COR-L47 (cell line): ENCODE measurements at regions not wholly inside any gene's neighbourhood (a gene's known extent, or its start where the extent isn't known, plus 50 kb on each side); places are given as distances from the start of the nearest gene placed in this dataset.

ENCODE experiments used
- DNase-seq: peaks from one replicate; lab custom pipeline; 2025; lab: John Stamatoyannopoulos, UW

DNA sequence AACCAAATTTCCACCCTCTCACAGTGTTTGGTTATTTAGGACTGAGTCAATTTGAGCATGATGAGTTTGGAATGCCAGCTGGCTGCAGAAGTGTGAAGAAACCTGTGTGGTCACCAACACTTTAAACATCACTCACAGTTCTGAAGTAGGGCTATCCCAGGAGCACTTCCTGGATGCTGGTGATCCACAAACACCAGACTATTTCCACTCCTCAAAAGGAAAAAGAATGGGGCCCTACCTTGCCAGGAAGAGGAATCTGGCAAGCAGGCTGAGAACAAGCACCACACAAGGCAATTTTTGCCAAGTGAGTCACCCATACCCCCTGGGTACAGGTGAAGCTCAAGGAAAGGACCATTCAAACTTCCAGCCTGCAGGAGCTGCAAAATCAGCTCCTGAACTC is 294.2 kb upstream of the PTGER4 start:
- DNase-seq: no peak

DNA sequence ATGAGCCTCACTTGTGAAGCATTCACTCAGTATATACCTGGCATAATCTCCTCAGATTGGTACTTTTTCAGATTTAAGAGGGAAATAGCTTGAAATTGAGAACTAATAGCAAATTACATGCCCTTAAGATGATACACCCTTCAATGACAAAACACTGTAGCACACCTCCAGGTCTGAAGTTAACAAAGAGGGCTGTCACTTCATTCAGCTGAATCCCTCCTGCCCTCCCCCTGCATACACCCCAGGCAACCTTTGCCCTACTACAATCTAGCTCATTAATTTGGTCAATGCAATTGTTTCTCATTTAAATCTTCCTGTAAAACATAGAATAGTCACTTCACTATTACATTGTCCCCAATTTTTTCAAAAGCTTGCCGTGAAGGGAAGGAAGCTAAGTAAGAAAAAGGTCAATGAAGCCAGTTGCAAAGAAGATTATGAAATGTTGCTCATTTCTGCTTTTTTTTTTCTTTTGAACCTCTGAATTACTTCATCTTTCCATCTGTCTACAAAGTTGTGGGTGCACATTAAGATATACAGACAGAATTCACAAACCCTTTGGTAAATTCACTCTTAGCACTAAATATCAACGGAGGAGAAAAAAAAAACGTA is 294.8 kb upstream of the PTGER4 start:
- no peak for DNase-seq

DNA sequence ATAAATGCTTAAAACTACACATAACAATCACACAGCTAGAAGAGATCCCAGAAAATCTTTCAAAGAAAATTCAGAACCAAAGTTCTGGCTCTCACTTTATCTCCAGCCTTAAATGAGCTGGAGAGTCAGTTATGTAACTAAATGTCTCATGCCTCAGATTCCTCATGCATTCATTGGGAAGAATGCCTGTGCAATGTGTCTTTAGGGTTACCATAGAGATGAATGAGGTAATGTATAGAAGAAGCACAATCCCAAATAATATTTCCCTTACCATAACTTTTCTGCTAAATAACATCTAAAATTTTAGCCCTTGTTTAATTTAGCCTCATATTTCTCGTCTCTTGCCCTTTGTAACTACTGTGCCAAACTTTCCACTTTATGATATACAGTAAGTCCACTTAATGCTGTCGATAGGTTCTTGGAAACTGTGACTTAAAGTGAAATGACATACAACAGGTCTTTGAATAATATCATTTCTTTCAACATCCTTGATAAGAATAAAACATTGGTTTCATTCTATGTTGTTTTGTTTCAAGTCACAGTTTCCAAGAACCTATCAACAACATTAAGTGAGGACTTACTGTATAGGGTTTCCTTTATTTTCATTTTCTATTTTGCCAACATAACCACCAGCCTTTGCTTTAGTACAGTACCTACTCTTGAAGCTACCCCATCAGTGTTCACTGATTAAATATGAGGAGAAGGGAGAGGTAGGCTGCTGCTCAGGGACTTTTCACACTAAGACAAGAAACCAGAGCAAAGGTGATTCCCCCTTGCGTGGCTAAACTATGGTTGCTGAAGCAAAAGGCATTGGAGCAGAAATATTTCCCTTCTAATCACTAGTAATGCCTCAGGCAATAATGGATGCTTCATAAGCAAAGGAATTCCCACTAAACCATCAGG is 295.7 kb upstream of the PTGER4 start:
- DNase-seq: no peak

DNA sequence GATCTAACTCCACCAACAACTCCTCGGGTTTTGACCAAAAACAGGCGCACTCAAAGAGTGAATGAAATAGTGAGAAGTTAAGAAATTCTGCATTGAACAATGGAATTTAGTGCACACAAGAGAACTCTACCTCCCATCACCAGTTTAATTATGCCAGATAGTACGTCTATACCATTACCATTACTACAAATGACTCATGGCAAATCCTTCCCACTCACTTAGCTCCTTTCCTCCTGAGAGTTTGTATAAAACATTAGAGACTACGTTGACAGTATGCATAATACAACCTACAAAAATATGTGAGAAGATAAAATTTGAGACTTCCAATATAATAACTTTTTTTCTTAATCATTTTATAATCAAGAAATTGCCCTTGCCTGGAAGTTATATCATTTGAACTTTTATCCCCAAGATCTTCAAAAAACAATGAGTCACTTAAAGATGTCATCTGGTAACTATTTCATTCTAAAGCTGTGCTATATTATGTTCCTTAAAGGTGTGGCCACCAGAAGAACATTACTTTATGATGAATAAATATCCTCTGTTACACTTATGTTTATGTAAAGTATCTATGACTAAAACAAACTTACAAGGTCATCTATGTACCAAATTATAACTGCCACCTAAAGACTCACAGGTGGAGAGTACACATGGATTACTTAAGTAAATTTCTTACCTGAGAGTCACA is 297.9 kb upstream of the PTGER4 start:
- DNase-seq: no peak

DNA sequence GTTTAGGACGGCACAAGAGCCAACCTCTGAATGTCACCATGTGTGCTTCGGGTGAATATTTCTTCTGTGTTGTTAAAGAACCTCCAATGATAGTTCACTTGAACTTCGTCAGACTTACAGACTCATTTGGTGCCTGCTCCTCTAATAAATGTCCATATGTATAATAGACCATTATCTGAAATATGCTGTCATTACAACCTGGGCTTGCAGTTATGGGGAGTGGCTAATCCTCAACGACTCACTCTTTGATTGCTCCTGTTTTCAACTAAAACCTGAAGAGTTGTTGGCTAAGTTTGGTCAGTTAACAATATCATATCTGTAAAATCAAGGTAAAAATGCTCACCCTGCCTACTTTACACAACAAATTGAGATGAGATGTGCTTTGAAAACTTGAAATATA is 298.7 kb upstream of the PTGER4 start:
- DNase-seq: no peak

DNA sequence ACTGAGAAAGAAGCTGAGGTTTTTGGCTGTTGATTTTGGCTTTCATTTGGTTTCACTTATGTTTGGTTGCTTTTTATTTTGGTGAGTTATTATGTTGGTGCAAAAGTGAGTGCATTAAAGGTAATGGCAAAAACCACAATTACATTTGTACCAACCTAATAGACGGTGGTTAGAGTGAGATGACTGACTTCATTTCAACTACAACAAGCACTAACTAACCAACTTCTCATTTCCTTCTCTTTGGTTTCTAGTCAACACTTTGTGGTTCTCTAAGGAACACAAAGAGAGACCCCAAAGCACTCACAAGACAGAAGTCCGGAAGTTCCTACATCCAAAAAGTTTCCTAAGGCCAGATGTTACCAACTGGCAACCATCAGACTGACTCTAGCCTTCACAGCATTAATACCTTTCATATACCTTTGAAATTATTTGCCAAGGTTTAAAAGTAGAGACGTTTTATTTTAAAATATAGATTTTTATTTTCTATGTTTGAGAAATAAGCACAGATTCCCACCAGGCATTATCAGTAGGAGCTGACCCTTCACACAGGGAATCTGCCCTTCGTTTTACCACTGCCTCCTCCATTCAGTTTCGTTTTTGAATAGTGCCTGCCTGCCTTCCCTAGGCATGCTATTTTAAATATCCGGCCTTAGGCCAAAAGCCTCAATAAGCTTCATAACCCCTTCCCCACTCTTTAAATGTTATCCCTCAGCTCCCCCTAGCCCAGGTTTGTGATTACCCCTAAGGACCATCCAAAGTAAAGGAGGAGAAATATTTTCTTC is 301.1 kb upstream of the PTGER4 start:
- no peak for DNase-seq

DNA sequence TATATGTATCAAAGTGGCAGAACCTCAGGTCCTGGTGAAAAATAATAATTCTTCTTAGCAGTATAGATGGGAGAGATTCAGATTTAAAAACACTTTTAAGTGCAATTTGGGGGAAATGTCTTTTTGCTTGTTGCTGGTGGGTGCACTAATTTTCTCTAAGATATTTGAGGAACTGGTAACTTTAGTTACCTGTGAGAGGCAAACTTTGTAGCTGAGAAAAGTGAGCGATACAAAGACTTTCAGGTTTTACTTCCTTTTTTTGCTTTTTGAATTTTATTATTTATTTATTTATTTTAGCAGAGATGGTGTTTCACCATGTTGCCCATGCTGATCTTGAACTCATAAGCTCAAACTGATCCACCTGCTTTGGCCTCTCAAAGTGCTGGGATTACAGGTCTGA is 303.1 kb upstream of the PTGER4 start:
- DNase-seq: no peak

DNA sequence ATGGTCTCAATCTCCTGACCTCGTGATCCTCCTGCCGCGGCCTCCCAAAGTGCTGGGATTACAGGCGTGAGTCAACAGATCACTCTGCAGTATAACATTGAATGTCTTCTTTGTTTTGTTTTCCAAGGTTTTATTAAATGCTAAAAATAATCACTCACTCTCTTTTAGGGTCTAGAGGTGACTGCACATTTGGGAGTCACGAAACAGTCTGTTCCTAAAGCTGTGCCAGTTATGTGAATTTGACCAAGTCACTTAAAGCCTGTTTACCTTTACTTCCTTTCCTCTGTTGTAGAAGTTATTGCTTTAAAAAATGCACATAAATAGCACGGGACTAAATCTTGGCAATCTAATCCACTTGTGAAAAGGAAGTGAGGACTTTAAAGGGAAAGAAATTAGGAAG is 304.9 kb upstream of the PTGER4 start:
- no peak for DNase-seq

DNA sequence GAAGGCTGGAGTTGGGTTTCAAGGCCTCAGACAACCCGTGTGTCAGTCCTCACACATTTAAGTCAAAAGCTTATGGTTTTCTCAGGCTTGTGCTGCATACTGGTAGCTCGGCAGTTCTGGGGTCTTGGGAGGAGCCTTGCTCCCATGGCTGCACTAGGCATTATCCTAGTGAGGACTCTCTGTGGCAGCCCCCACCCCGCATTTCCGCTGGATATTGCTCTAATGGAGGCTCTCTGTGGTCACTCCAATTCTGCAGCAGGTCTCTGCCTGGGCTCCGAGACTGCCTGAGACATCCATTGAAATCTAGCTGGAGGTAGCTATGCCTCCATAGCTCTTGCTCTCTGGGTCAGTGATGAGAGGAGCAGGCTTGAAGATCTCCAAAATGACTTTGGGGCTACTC is 311.5 kb upstream of the PTGER4 start:
- no peak for DNase-seq

DNA sequence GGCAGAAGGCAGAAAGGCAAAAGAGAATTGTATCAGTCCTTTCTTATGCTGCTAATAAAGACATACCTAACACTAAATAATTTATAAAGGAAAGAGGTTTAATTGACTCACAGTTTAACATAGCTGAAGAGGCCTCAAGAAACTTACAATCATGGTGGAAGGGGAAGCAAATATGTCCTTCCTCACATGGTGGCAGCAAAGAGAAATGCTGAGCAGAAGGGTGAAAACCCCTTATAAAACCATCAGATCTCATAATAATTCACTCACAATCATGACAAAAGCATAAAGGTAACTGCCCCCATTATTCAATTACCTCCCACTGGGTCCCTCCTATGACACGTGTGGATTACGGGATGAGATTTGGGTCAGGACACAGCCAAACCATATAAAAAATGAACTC is 312.5 kb upstream of the PTGER4 start:
- no peak for DNase-seq

DNA sequence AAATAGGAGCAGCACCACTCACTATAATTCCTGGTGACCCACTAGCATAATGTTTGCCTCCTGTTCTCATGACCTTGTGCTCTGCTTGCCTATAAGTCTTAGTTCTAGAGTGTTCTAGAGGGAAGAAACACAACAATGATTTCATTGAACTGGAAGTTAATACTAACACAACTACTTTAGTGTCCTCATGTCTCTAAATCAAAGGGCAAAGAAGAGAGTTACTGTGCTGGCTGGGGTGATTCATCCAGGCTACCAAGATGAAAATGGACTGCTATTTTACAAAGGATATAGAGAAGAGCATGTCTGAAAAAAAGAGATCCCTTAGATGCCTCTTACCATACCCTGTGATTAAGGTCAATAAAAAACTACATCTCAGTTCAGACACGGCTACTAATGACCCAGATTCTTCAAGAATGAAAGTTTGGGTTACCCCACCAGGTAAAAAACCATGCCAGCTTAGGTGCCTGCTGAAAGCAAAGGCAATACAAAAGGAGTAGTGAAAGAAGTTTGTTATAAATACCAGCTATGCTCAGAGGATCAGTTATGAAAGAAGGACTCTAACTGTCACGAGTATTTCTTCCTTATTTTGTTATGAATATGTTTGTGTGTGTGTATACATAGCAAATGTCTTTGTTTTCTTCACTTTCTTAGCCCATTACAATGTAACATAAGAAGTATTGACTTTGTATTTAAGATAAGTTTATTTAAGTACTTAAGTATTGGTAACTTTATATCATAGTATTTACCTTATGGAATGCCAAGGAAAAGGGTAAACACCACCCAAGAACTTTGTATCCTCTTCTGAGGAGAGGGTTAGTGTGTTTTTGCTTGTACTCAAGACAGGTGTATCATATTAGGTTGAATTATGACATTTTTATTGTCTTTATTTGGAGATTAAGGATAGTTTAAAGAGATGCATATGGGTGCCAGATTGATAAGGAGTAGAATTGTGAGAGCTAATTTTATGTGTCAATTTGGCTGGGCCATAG is 314.1 kb upstream of the PTGER4 start:
- DNase-seq: no peak

DNA sequence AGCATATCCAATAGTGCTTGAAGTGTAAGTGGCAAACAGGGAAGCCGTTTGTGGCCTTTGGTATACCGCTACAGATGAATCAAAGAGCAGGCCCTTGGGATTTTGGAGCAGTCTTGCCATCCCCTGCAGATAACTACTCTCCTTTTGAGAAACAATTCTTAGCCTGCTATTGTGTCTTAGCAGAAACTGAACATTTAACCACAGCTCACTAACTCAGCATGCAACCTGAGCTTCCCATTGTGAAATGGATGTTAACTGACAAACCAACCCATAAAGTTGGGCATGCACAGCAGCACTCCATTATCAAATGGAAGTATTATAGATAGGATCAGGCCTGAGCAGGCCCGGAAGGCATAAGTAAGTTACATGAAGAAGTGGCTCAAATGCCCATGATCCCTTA is 315.3 kb upstream of the PTGER4 start:
- no peak for DNase-seq

DNA sequence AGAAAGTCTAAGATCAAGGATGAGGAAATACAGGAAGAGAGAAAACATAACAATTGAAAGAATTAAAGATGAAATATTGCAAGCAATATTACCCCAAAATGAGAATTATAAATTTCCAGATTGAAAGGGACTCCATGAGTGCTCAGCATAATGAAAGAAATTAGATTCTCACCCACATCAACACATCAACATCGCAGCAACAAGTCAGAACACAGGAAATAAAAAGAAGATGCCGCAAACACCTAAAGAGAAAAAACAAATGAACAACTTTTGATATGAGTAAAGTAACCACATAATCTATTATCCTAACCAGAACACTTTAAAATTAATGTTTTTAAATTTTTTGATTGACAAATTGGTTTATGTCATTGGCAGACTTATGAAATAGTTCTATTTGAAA is 318.3 kb upstream of the PTGER4 start:
- no peak for DNase-seq

DNA sequence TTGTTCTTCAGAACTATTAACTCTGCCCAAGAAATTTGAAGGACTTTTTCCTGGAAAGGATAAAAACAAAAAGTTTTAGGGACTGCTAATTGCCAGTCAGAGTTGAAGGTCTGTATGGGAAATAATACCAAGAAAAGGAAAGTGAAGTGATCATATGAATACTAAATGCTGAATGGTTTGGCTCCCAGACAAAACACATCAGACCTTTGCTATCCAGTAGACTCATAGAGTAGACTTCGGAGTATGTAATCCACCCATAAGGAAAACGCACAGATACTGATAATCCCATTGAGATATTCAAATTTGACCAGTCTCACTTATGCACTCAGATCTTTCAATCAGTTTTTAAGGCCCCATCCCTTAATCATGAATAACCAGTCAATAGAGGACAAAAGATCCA is 319.0 kb upstream of the PTGER4 start:
- DNase-seq: no peak

DNA sequence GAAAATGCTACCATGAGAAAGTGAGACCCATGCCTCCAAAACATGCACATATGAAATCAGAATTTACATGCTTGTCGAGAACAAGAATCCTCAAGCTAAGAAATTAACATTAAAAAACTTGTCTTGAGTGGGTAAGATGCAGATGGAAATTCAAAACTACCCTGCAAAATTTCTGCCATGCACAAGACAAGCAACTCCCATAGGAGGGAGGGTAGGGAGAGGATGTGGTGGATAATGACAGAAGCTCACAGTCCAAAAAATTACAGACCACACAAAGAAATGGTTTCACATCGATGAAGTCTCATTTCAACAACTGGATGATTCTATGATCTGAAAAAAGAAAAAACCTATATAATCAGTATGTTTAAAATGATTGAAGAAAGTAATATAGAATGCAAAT is 319.9 kb upstream of the PTGER4 start:
- DNase-seq: no peak

DNA sequence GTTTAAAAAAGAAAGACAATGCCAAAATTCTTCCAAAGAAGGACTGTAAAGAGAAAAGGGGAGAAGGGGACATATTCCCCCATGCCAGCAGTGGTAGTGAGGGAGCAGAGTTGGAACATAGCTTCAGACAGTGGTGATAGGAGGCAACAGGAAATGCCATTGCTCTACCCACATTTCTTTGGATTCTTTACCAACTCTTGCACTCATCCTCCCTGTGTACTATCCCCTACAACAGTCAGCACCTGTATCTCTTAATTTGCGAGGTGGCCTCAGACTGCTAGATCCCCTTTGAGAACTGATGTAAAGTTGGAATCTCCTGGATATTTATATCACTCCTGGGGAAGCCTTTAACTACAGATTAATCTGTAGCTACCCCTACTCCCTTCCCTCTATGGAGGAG is 320.6 kb upstream of the PTGER4 start:
- no peak for DNase-seq

DNA sequence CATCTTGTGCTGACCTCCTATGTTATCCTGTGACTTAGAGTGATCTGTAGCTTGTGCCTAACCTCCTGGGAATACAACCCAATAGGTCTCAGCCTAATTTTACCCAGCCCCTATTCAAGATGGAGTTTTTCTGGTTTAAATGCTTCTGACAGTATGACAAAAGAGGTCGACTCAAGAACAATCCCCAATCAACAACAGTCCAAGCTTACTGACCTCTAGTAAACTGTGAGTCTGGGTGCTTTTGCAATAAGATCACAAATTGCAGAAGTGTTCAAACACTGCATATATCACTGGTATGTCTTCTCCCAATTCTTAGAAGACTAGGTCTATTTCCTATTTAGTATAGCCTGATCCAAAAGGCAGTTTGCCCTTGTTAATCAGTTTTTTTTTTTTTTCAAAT is 323.5 kb upstream of the PTGER4 start:
- no peak for DNase-seq

DNA sequence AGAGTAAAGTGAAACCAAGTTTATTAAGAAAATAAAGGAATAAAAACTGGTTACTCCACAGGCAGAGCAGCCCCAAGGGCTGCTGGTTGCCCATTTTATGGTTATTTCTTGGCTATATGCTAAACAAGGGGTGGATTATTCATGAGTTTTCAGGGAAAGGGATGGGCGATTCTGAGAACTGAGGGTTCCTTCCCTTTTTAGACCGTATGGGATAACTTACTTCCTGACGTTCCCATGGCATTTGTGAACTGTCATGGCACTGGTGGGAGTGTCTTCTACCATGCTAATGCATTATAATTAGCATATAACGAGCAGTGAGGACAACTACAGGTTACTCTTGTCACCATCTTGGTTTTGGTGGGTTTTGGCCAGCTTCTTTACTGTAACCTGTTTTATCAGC is 323.9 kb upstream of the PTGER4 start:
- no peak for DNase-seq

DNA sequence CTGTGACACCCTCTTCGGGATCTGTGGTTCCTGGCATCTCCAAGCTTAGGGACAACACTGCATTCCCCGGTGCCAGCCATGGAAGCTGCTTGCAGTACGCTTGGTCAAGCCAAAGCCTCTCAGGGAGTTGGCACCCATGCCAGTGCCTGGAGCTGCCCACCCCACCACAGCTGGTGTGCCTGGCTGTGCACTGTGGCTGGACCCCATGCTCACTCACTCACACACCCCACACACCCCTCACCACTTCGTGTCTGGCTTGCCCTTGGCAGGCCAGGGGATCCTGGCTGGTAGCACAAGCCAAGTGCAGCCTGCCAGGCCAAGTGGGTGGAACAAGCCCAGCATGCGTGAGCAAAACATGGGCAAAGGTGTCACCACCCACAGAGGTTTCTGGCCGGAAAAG is 324.5 kb upstream of the PTGER4 start:
- DNase-seq: no peak

DNA sequence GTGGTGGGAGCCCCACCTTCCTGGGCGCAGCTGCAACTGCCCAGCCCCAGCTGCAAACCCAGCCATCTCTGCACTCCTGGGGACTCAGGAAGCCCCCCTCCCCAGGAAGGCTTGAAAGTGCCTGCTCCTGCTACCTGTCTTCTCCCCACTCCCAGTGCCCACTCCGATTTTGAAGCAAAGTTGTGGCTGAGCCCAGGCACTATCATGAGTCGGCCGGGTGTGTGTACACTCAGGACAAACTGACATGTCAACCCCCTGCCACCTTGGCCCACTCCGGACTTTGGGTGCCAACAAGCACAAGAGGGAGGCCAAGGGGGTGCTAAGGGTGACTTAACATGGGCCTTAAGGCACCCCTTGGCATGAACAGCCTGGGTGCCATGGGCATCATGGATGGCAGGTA is 325.5 kb upstream of the PTGER4 start:
- no peak for DNase-seq

DNA sequence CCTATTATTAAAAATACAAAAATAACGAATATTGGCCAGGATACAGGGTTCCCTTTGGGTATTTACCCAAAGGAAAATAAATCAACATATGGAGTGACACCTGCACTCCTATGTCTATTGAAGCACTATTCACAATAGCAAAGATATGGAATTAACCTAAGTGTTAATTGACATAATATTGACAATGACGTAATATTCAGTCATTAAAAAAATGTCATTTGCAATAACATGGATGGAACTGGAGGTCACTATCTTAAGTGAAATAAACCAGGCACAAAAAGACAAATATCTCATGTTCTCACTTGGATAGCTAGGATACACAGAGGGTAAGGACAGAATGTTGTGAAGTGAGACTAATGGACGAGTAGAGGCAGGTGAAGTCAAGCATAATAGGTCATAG is 326.3 kb upstream of the PTGER4 start:
- no peak for DNase-seq
